ENCODE measurements at regions not wholly inside any gene's neighbourhood (a gene's known extent, or its start where the extent isn't known, plus 50 kb on each side); places are given as distances from the start of the nearest gene placed in this dataset.

DNA sequence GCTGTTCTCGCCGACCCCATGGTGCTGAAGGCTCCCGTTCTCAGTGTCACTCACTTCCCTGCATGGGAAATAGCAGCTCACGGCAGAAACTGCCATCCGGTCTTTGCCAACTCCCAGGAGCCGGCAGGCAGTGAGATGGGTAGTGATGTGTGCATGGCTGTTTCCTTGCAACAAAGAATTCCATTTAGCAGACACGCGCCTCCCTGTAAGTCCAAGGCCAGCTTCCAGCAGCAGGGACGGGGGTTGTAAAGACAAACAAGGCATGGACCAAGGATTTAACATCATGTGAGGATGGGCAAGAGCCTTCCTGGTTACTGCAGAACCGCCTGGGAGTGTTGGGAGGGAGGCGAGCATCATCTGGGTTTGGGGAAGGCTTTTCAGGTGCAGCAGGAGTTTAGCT is 273.1 kb downstream of the GLRX3 start:
- Mint-ChIP-seq H3K9me3 (no peaks in the 10 kb centered on the region), H3K4me3 (no peak overlapping the region), H3K27ac (no peak overlapping the region), H3K27me3 (no peaks in the 10 kb centered on the region), H3K4me1 (no peaks in the 10 kb centered on the region), H3K36me3 (no peaks in the 10 kb centered on the region)
- ATAC-seq (replicated peaks in 1 of 4) (no peak), DNase-seq (no peak)
- H3K27ac ChIP-seq (ENCODE audit: low read length), result no peak overlapping the region
- POLR2A ChIA-PET, result no interaction called here
- H3K27me3 ChIP-seq (replicated peaks in 1 of 2; ENCODE audit: control insufficient read depth in 2 of 2, extremely low read depth in 1 of 2, insufficient read depth in 2 of 2, low read length in 1 of 2), result peaks cover 0 to 5% of the 10 kb centered on the region in 2 experiments
- 72% methylated on average over 6 of the region's 11 CpGs for WGBS (ENCODE audit: insufficient coverage)
- H3K36me3 ChIP-seq (ENCODE audit: control insufficient read depth in 2 of 2, extremely low read depth in 1 of 2, insufficient read depth in 1 of 2, low read length in 1 of 2), result no peaks in the 10 kb centered on the region
- H3K4me1 ChIP-seq (ENCODE audit: control insufficient read depth in 1 of 2, extremely low read depth in 1 of 2, insufficient read depth in 2 of 2, low read length in 2 of 2), result no peaks in the 10 kb centered on the region
- no peaks in the 10 kb centered on the region for H3K9me3 ChIP-seq
- CTCF ChIA-PET, result no interaction called here
- H3K4me3 ChIP-seq (ENCODE audit: control insufficient read depth in 1 of 2, extremely low read depth in 1 of 2, low read length in 1 of 2), result no peak overlapping the region

DNA sequence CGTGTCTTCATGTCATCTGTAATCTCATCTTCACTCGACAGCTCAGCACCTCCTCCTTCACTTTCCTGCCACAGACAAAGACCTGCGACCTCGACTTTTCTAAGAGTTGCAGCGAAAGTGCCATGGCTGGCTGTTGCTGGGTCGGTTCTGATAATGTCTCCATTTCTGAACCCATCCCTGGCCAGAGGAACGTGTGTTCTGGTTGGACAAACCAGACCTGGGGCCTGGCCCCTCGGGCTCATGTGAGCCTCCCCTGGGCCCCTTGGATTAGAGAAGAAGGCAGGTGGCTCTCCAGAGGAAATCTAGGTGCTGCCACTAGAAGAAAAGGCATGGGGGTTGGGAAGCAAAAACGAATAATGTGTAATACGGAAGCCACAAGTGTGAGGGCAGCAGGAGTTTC is 273.7 kb downstream of the GLRX3 start:
- Mint-ChIP-seq H3K27me3 (no peaks in the 10 kb centered on the region), H3K4me3 (no peak overlapping the region), H3K9me3 (no peaks in the 10 kb centered on the region), H3K4me1 (no peaks in the 10 kb centered on the region), H3K36me3 (no peaks in the 10 kb centered on the region), H3K27ac (no peak overlapping the region)
- 68% methylated on average over 8 of the region's 10 CpGs for WGBS (ENCODE audit: insufficient coverage)
- H3K4me1 ChIP-seq (ENCODE audit: control insufficient read depth in 1 of 2, extremely low read depth in 1 of 2, insufficient read depth in 2 of 2, low read length in 2 of 2), result no peaks in the 10 kb centered on the region
- H3K27ac ChIP-seq (ENCODE audit: low read length), result no peak overlapping the region
- H3K27me3 ChIP-seq (replicated peaks in 1 of 2; ENCODE audit: control insufficient read depth in 2 of 2, extremely low read depth in 1 of 2, insufficient read depth in 2 of 2, low read length in 1 of 2), result peaks cover 0 to 5% of the 10 kb centered on the region in 2 experiments
- no peak for ATAC-seq (replicated peaks in 1 of 4)
- no peak overlapping the region for H3K4me3 ChIP-seq (ENCODE audit: control insufficient read depth in 1 of 2, extremely low read depth in 1 of 2, low read length in 1 of 2)
- H3K9me3 ChIP-seq, result no peaks in the 10 kb centered on the region
- DNase-seq, result no peak
- ChIA-PET CTCF (no interaction called here), POLR2A (no interaction called here)
- no peaks in the 10 kb centered on the region for H3K36me3 ChIP-seq (ENCODE audit: control insufficient read depth in 2 of 2, extremely low read depth in 1 of 2, insufficient read depth in 1 of 2, low read length in 1 of 2)

GRCh38 chr10:130411496-130412085 is 275.4 kb downstream of the GLRX3 start:
- Mint-ChIP-seq H3K4me3 (no peak overlapping the region), H3K36me3 (no peaks in the 10 kb centered on the region), H3K4me1 (no peaks in the 10 kb centered on the region), H3K27ac (no peak overlapping the region), H3K27me3 (peaks cover 0 to 3% of the 10 kb centered on the region in 2 donors), H3K9me3 (no peaks in the 10 kb centered on the region)
- POLR2A ChIA-PET, result no interaction called here
- peaks cover 0 to 5% of the 10 kb centered on the region in 2 experiments for H3K27me3 ChIP-seq (replicated peaks in 1 of 2; ENCODE audit: control insufficient read depth in 2 of 2, extremely low read depth in 1 of 2, insufficient read depth in 2 of 2, low read length in 1 of 2)
- DNase-seq (no peak), ATAC-seq (replicated peaks in 1 of 4) (no peak)
- H3K4me3 ChIP-seq (ENCODE audit: control insufficient read depth in 1 of 2, extremely low read depth in 1 of 2, low read length in 1 of 2), result no peak overlapping the region
- no peaks in the 10 kb centered on the region for H3K4me1 ChIP-seq (ENCODE audit: control insufficient read depth in 1 of 2, extremely low read depth in 1 of 2, insufficient read depth in 2 of 2, low read length in 2 of 2)
- CTCF ChIA-PET, result no interaction called here
- H3K27ac ChIP-seq (ENCODE audit: low read length), result no peak overlapping the region
- H3K36me3 ChIP-seq (ENCODE audit: control insufficient read depth in 2 of 2, extremely low read depth in 1 of 2, insufficient read depth in 1 of 2, low read length in 1 of 2), result no peaks in the 10 kb centered on the region
- WGBS (ENCODE audit: insufficient coverage), result 92% methylated on average over 3 of the region's 13 CpGs
- H3K9me3 ChIP-seq, result no peaks in the 10 kb centered on the region

DNA sequence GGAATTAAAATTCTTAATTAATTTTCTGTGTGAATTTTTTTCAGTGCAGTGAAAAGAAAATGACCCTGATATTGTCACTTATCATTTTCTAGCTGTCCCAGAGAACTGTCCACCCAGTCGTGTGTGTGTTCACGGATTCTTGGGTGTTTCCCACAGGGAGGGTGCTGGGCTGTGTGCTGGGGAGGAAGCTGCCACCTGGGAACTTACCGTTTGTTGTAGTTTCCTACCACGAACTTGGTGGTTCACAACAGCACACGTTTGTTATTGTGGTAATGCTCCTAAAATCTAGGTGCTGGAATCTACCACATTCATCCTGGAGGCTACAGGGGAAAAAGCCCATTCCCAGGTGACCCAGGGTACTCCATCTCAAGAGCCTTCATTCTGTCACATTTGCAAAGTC is 276.1 kb downstream of the GLRX3 start:
- DNase-seq (no peak), ATAC-seq (replicated peaks in 1 of 4) (no peak)
- peaks cover 0 to 2% of the 10 kb centered on the region in 2 experiments for H3K27me3 ChIP-seq (replicated peaks in 1 of 2; ENCODE audit: control insufficient read depth in 2 of 2, extremely low read depth in 1 of 2, insufficient read depth in 2 of 2, low read length in 1 of 2)
- H3K9me3 ChIP-seq, result no peaks in the 10 kb centered on the region
- Mint-ChIP-seq H3K36me3 (no peaks in the 10 kb centered on the region), H3K4me3 (no peak overlapping the region), H3K27ac (no peak overlapping the region), H3K27me3 (peaks cover 0 to 6% of the 10 kb centered on the region in 2 donors), H3K4me1 (no peaks in the 10 kb centered on the region), H3K9me3 (peaks cover 0 to 4% (median under 1%) of the 10 kb centered on the region in 3 donors)
- ChIA-PET POLR2A (no interaction called here), CTCF (no interaction called here)
- H3K4me1 ChIP-seq (ENCODE audit: control insufficient read depth in 1 of 2, extremely low read depth in 1 of 2, insufficient read depth in 2 of 2, low read length in 2 of 2), result no peaks in the 10 kb centered on the region
- no peak overlapping the region for H3K4me3 ChIP-seq (ENCODE audit: control insufficient read depth in 1 of 2, extremely low read depth in 1 of 2, low read length in 1 of 2)
- no peak overlapping the region for H3K27ac ChIP-seq (ENCODE audit: low read length)
- no peaks in the 10 kb centered on the region for H3K36me3 ChIP-seq (ENCODE audit: control insufficient read depth in 2 of 2, extremely low read depth in 1 of 2, insufficient read depth in 1 of 2, low read length in 1 of 2)
- 40% methylated on average over 3 of the region's 5 CpGs for WGBS (ENCODE audit: insufficient coverage)

DNA sequence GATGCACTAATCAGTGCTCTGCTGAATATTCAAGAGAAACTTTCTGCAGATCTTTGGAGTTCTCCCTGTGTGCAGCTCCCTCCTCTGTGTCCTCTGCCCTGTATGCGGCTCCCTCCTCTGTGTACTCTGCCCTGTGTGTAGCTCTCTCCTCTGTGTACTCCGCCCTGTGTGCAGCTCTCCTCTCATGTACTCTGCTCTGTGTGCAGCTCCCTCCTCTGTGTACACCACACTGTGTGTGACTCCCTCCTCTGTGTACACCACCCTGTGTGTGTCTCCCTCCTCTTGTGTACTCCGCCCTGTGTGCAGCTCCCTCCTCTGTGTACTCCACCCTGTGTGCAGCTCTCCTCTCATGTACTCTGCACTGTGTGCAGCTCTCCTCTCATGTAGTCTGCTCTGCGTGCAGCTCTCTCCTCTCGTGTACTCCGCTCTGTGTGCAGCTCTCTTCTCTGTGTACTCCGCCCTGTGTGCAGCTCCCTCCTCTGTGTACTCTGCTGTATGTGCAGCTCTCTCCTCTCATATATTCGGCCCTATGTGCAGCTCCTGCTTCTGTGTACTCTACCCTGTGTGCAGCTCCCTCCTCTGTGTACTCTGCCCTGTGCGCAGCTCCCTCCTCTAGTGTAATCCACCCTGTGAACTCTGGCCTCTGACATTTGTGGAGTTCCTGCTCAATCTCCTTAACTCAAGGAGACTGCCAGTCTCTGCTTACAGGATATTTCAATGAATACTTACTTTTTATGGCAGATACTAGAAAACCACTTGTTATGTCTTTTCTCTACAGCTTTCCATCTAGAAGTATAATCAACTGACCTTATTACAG is 280.4 kb downstream of the GLRX3 start:
- no peaks in the 10 kb centered on the region for H3K36me3 Mint-ChIP-seq
- WGBS (ENCODE audit: insufficient coverage), result 94% methylated on average over 8 of the region's 9 CpGs
- Histone ChIP-seq H3K4me3 (ENCODE audit: control insufficient read depth in 1 of 2, extremely low read depth in 1 of 2, low read length in 1 of 2) (no peak overlapping the region), H3K9me3 (no peaks in the 10 kb centered on the region), H3K27ac (ENCODE audit: low read length) (no peak overlapping the region), H3K27me3 (replicated peaks in 1 of 2; ENCODE audit: control insufficient read depth in 2 of 2, extremely low read depth in 1 of 2, insufficient read depth in 2 of 2, low read length in 1 of 2) (no peaks in the 10 kb centered on the region), H3K36me3 (ENCODE audit: control insufficient read depth in 2 of 2, extremely low read depth in 1 of 2, insufficient read depth in 1 of 2, low read length in 1 of 2) (no peaks in the 10 kb centered on the region), H3K4me1 (ENCODE audit: control insufficient read depth in 1 of 2, extremely low read depth in 1 of 2, insufficient read depth in 2 of 2, low read length in 2 of 2) (no peaks in the 10 kb centered on the region)
- H3K9me3 Mint-ChIP-seq, result peaks cover 0 to 4% (median 2%) of the 10 kb centered on the region in 3 donors
- CTCF ChIA-PET, result no interaction called here
- POLR2A ChIA-PET, result no interaction called here
- no peak overlapping the region for H3K27ac Mint-ChIP-seq
- H3K4me1 Mint-ChIP-seq, result no peaks in the 10 kb centered on the region
- H3K4me3 Mint-ChIP-seq, result no peak overlapping the region
- H3K27me3 Mint-ChIP-seq, result peaks cover 0 to 6% of the 10 kb centered on the region in 2 donors
- DNase-seq (no peak), ATAC-seq (replicated peaks in 1 of 4) (no peak)

- ChIA-PET CTCF (no interaction called here), POLR2A (no interaction called here)
- no peak overlapping the region for H3K4me3 ChIP-seq (ENCODE audit: control insufficient read depth in 1 of 2, extremely low read depth in 1 of 2, low read length in 1 of 2)
- Mint-ChIP-seq H3K27me3 (peaks cover 2 to 18% of the 10 kb centered on the region in 2 donors), H3K9me3 (peaks cover 0 to 4% (median 2%) of the 10 kb centered on the region in 3 donors), H3K4me1 (no peaks in the 10 kb centered on the region), H3K36me3 (no peaks in the 10 kb centered on the region), H3K27ac (no peak overlapping the region), H3K4me3 (no peak overlapping the region)
- DNase-seq (no peak), ATAC-seq (replicated peaks in 1 of 4) (no peak)
- H3K27me3 ChIP-seq (replicated peaks in 1 of 2; ENCODE audit: control insufficient read depth in 2 of 2, extremely low read depth in 1 of 2, insufficient read depth in 2 of 2, low read length in 1 of 2), result peaks cover 0 to 1% of the 10 kb centered on the region in 2 experiments
- H3K4me1 ChIP-seq (ENCODE audit: control insufficient read depth in 1 of 2, extremely low read depth in 1 of 2, insufficient read depth in 2 of 2, low read length in 2 of 2), result no peaks in the 10 kb centered on the region
- H3K36me3 ChIP-seq (ENCODE audit: control insufficient read depth in 2 of 2, extremely low read depth in 1 of 2, insufficient read depth in 1 of 2, low read length in 1 of 2), result no peaks in the 10 kb centered on the region
- H3K9me3 ChIP-seq, result no peaks in the 10 kb centered on the region
- no peak overlapping the region for H3K27ac ChIP-seq (ENCODE audit: low read length)
- WGBS (ENCODE audit: insufficient coverage), result 71% methylated on average over 8 of the region's 10 CpGs
These were observed 282.5 kb downstream of the GLRX3 start for GRCh38 chr10:130418731-130419130.

All from T-cell (primary cell).